ENCODE measurements at regions not wholly inside any gene's neighbourhood (a gene's known extent, or its start where the extent isn't known, plus 50 kb on each side); places are given as distances from the start of the nearest gene placed in this dataset.

- Mint-ChIP-seq H3K27me3 (no peaks in the 10 kb centered on the region), H3K4me3 (no peak overlapping the region), H3K4me1 (no peaks in the 10 kb centered on the region), H3K9me3 (no peaks in the 10 kb centered on the region), H3K27ac (no peak overlapping the region), H3K36me3 (ENCODE audit: low read depth) (no peaks in the 10 kb centered on the region)
- ChIA-PET CTCF (no interaction called here), POLR2A (no interaction called here)
- no peak for DNase-seq
These were observed 79.9 kb upstream of the BHLHE23 start for GRCh38 chr20:63086421-63087235.

- DNase-seq, result no peak
- H3K4me3 Mint-ChIP-seq, result no peak overlapping the region
These were observed 78.5 kb upstream of the BHLHE23 start for GRCh38 chr20:63085151-63085861.

GRCh38 chr20:63084563-63084927, 77.8 kb upstream of the BHLHE23 start:
- Mint-ChIP-seq H3K9me3 (no peaks in the 10 kb centered on the region), H3K4me1 (no peaks in the 10 kb centered on the region), H3K27me3 (no peaks in the 10 kb centered on the region), H3K36me3 (ENCODE audit: low read depth) (no peaks in the 10 kb centered on the region), H3K27ac (no peak overlapping the region), H3K4me3 (no peak overlapping the region)
- CTCF ChIA-PET, result interaction anchor here (0.6 kb wide), 1 partner anchor 352 kb away, joined by 3 read pairs; no protein-coding TSS in a partner anchor
- POLR2A ChIA-PET, result no interaction called here
- no peak for DNase-seq

More at GRCh38 chr20:63085151-63085861, 78.5 kb upstream of the BHLHE23 start:
- no peaks in the 10 kb centered on the region for H3K9me3 Mint-ChIP-seq
- H3K36me3 Mint-ChIP-seq (ENCODE audit: low read depth), result no peaks in the 10 kb centered on the region
- no peak overlapping the region for H3K27ac Mint-ChIP-seq
- H3K4me1 Mint-ChIP-seq, result no peaks in the 10 kb centered on the region
- ChIA-PET POLR2A (no interaction called here), CTCF (no interaction called here)
- H3K27me3 Mint-ChIP-seq, result no peaks in the 10 kb centered on the region

- Mint-ChIP-seq H3K4me3 (no peak overlapping the region), H3K9me3 (no peaks in the 10 kb centered on the region), H3K4me1 (no peaks in the 10 kb centered on the region), H3K36me3 (ENCODE audit: low read depth) (no peaks in the 10 kb centered on the region), H3K27ac (no peak overlapping the region), H3K27me3 (no peaks in the 10 kb centered on the region)
- no peak for DNase-seq
- ChIA-PET POLR2A (no interaction called here), CTCF (interaction anchor here (0.6 kb wide), 1 partner anchor 352 kb away, joined by 3 read pairs; no protein-coding TSS in a partner anchor)
These were observed 77.2 kb upstream of the BHLHE23 start for GRCh38 chr20:63083831-63084562.

- no peak overlapping the region for H3K27ac Mint-ChIP-seq
- no peaks in the 10 kb centered on the region for H3K4me1 Mint-ChIP-seq
- no peak overlapping the region for H3K4me3 Mint-ChIP-seq
- peaks cover 5% of the 10 kb centered on the region for H3K9me3 Mint-ChIP-seq
- H3K27me3 Mint-ChIP-seq, result peaks cover under 1% of the 10 kb centered on the region
- no peak for DNase-seq
- POLR2A ChIA-PET, result no interaction called here
- H3K36me3 Mint-ChIP-seq (ENCODE audit: low read depth), result no peaks in the 10 kb centered on the region
- CTCF ChIA-PET, result no interaction called here
These were observed 76.4 kb upstream of the BHLHE23 start for GRCh38 chr20:63082939-63083735.

- Mint-ChIP-seq H3K4me3 (no peak overlapping the region), H3K27ac (no peak overlapping the region), H3K36me3 (ENCODE audit: low read depth) (no peaks in the 10 kb centered on the region), H3K4me1 (no peaks in the 10 kb centered on the region), H3K9me3 (peaks cover 12% of the 10 kb centered on the region), H3K27me3 (peaks cover 6% of the 10 kb centered on the region)
- POLR2A ChIA-PET, result no interaction called here
- DNase-seq, result peak; percentile 43
- CTCF ChIA-PET, result no interaction called here
These were observed 75.7 kb upstream of the BHLHE23 start for GRCh38 chr20:63082308-63082938.

- Mint-ChIP-seq H3K27ac (no peak overlapping the region), H3K27me3 (peaks cover 8% of the 10 kb centered on the region), H3K4me1 (no peaks in the 10 kb centered on the region), H3K9me3 (peaks cover 14% of the 10 kb centered on the region), H3K4me3 (no peak overlapping the region), H3K36me3 (ENCODE audit: low read depth) (no peaks in the 10 kb centered on the region)
- DNase-seq, result no peak
- POLR2A ChIA-PET, result no interaction called here
- CTCF ChIA-PET, result no interaction called here
These were observed 75.1 kb upstream of the BHLHE23 start for GRCh38 chr20:63081831-63082230.

GRCh38 chr20:63081351-63081750, 74.6 kb upstream of the BHLHE23 start:
- ChIA-PET CTCF (no interaction called here), POLR2A (no interaction called here)

GRCh38 chr20:63080811-63081210, 74.0 kb upstream of the BHLHE23 start:
- Mint-ChIP-seq H3K4me3 (no peak overlapping the region), H3K27me3 (peaks cover 10% of the 10 kb centered on the region), H3K36me3 (ENCODE audit: low read depth) (no peaks in the 10 kb centered on the region), H3K9me3 (peaks cover 21% of the 10 kb centered on the region), H3K27ac (no peak overlapping the region), H3K4me1 (no peaks in the 10 kb centered on the region)
- ChIA-PET CTCF (no interaction called here), POLR2A (no interaction called here)
- no peak for DNase-seq

More at GRCh38 chr20:63081351-63081750, 74.6 kb upstream of the BHLHE23 start:
- DNase-seq, result no peak
- Mint-ChIP-seq H3K27me3 (peaks cover 8% of the 10 kb centered on the region), H3K4me3 (no peak overlapping the region), H3K4me1 (no peaks in the 10 kb centered on the region), H3K27ac (no peak overlapping the region), H3K36me3 (ENCODE audit: low read depth) (no peaks in the 10 kb centered on the region), H3K9me3 (peaks cover 18% of the 10 kb centered on the region)

GRCh38 chr20:63080411-63080810, 73.6 kb upstream of the BHLHE23 start:
- Mint-ChIP-seq H3K36me3 (ENCODE audit: low read depth) (no peaks in the 10 kb centered on the region), H3K4me3 (no peak overlapping the region), H3K27me3 (peaks cover 10% of the 10 kb centered on the region), H3K27ac (no peak overlapping the region), H3K4me1 (no peaks in the 10 kb centered on the region), H3K9me3 (peaks cover 21% of the 10 kb centered on the region)
- POLR2A ChIA-PET, result no interaction called here
- no peak for DNase-seq
- CTCF ChIA-PET, result no interaction called here

GRCh38 chr20:63079971-63080370, 73.2 kb upstream of the BHLHE23 start:
- ChIA-PET POLR2A (no interaction called here), CTCF (no interaction called here)
- no peak overlapping the region for H3K4me3 Mint-ChIP-seq
- peaks cover 10% of the 10 kb centered on the region for H3K27me3 Mint-ChIP-seq
- H3K27ac Mint-ChIP-seq, result no peak overlapping the region
- H3K9me3 Mint-ChIP-seq, result peaks cover 21% of the 10 kb centered on the region
- H3K36me3 Mint-ChIP-seq (ENCODE audit: low read depth), result no peaks in the 10 kb centered on the region
- no peaks in the 10 kb centered on the region for H3K4me1 Mint-ChIP-seq
- no peak for DNase-seq

- ChIA-PET CTCF (interaction anchor here (1.3 kb wide), 1 partner anchor 146 kb away, joined by 3 read pairs; no protein-coding TSS in a partner anchor), POLR2A (no interaction called here)
- no peak for DNase-seq
- Mint-ChIP-seq H3K27me3 (peaks cover 14% of the 10 kb centered on the region), H3K4me3 (no peak overlapping the region), H3K36me3 (ENCODE audit: low read depth) (no peaks in the 10 kb centered on the region), H3K27ac (no peak overlapping the region), H3K9me3 (peaks cover 21% of the 10 kb centered on the region), H3K4me1 (peaks cover 1% of the 10 kb centered on the region)
These were observed 70.9 kb upstream of the BHLHE23 start for GRCh38 chr20:63077705-63078104.
